Gastrocnemius medialis (tissue), 4 donors: ENCODE measurements at regions not wholly inside any gene's neighbourhood (a gene's known extent, or its start where the extent isn't known, plus 50 kb on each side); places are given as distances from the start of the nearest gene placed in this dataset.
A peak's percentile ranks its signal among the peaks of the same experiment; 100 is the strongest.

ENCODE experiments used
- CTCF ChIP-seq, 5 experiments: fragments of 450-650 bp in 3 of 5; fragments of 200-600 bp in 2 of 5; sonication (generic) in 2 of 5; IDR thresholded peaks in 4 of 5; conservative IDR thresholded peaks in 1 of 5; 1 replicate in 4 of 5; 2 replicates in 1 of 5; pipeline ENCODE4 v1.5.1; 2016 to 2019; ENCODE audit warnings: antibody characterized with exemption in 5 of 5, mild to moderate bottlenecking in 3 of 5, moderate library complexity in 3 of 5
- POLR2A ChIP-seq, 2 donors: fragments of 450-650 bp; IDR thresholded peaks; one replicate each; pipeline ENCODE4 v1.6.1; 2017; ENCODE audit warnings: antibody characterized with exemption in 2 of 2, mild to moderate bottlenecking in 2 of 2, moderate library complexity in 2 of 2

GRCh38 chr1:147389532-147390184 lies 147.2 kb downstream of the CHD1L start:
- TF ChIP-seq CTCF (IDR thresholded peaks at IDR 0.05 in 4 of 5, conservative IDR thresholded peaks at IDR 0.05 in 1 of 5) (peak in 3 of 5 experiments; percentile 16 to 54 (median 40)), POLR2A (IDR thresholded peaks at IDR 0.05) (no peak)
